NCI-H2227 (cell line): ENCODE measurements at regions not wholly inside any gene's neighbourhood (a gene's known extent, or its start where the extent isn't known, plus 50 kb on each side); places are given as distances from the start of the nearest gene placed in this dataset.

Source experiments
- DNase-seq: peaks from one replicate; lab custom pipeline; 2025; ENCODE audit not compliant: unreplicated experiment; lab: John Stamatoyannopoulos, UW

- no peak for DNase-seq
Measured at GRCh38 chr3:10762611-10763247, 53.3 kb upstream of the SLC6A11 start.

DNA sequence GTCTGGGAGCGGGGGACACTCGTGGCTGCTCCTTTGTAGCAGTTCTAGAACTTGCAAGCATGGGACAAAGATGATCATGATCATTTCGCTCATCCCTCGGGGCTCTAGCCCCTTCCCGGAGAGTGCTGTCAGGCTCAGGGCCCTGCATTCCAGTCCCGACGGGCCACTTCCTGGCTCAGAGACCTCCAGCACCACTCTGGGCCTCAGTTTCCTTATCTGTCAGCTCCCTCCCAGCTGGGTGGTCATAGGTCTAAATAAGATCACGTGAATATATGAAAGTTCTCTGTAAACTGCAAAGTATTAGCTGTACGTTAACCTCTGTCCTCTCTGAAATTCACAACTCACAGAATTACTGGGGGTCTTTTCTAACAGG is 52.8 kb upstream of the SLC6A11 start:
- no peak for DNase-seq

- no peak for DNase-seq
Measured at GRCh38 chr3:10763817-10764258, 52.2 kb upstream of the SLC6A11 start.

GRCh38 chr3:10764259-10765051 is 51.6 kb upstream of the SLC6A11 start:
- no peak for DNase-seq

DNA sequence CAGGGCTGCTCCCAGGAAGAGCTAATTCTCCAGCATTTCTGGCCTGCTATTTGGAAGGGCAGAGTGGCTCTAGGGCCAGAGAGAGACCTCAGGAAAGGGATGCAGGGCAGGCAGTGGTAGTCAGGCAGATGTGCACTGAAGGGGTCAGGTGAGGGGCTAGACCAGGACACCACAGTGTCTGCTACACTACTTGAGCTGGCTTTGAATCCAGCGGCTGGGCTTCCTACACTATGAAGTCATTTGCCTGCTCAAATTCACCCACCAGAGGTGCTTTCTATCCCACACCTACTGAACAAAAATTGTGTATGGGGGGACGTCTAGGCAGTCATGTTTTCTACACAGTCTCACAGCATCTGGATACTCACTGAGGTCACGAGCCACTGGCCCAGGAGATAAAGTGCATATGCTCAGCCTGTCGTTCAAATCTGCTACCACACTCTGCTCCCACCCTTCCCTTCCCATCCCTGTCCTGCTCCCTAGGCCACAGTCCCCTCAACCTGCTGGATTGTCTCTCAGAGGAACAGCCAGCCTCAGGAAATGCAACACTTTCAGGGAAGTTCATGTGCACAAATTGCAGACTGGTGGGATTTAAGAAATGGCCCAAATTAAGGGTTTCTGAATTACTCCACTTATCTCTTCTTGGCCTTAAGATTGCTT is 49.9 kb upstream of the SLC6A11 start:
- no peak for DNase-seq
